ENCODE measurements at regions not wholly inside any gene's neighbourhood (a gene's known extent, or its start where the extent isn't known, plus 50 kb on each side); places are given as distances from the start of the nearest gene placed in this dataset.

DNA sequence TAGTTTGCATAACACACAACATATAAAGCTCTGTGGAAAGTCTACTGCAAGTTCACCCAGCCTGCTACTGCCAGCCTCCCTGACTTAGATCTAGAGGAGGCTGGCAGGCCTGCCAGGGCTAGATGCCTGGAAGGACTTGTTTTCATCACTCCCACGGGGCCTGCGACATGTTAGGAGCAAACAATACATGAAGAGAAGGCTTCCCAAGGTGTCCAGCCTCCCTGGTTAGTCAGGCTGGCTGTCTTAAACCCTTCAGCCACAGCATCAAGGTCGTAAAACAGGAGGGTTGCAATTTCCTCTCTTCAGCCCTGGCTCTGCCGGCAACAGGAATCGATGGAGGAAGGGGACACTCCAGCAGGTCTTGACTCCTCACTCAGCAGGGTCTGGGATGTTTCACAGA is 104.5 kb downstream of the NGF start:
- H3K4me1 Mint-ChIP-seq, result no peaks in the 10 kb centered on the region
- H3K36me3 Mint-ChIP-seq, result no peaks in the 10 kb centered on the region
- no peak overlapping the region for H3K4me3 Mint-ChIP-seq
- peaks cover 2% of the 10 kb centered on the region for H3K27me3 Mint-ChIP-seq
- H3K27ac Mint-ChIP-seq, result no peak overlapping the region
- H3K9me3 Mint-ChIP-seq, result no peaks in the 10 kb centered on the region

DNA sequence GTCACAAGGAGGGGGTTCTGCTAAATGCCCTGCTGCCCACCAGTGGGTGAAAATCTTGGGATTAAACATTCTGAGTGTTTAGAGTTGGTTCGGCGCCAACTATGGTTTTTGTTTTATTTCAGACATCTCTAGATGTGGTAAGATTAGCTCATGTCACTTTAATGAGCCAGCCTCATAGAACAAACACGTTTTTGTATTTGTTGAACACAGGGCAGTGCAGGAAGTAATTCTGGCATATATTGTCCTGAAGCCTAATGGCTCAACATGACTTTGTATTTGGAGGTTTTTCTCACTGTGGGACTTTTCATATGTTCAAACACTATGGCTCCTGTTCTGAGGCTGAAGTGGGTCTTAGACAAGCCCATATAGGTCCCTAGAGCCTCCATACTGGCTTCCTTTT is 107.8 kb downstream of the NGF start:
- H3K4me3 Mint-ChIP-seq, result no peak overlapping the region
- H3K4me1 Mint-ChIP-seq, result no peaks in the 10 kb centered on the region
- H3K36me3 Mint-ChIP-seq, result no peaks in the 10 kb centered on the region
- no peak overlapping the region for H3K27ac Mint-ChIP-seq
- no peaks in the 10 kb centered on the region for H3K9me3 Mint-ChIP-seq
- no peaks in the 10 kb centered on the region for H3K27me3 Mint-ChIP-seq

- no peaks in the 10 kb centered on the region for H3K36me3 Mint-ChIP-seq
- no peak overlapping the region for H3K27ac Mint-ChIP-seq
- no peak overlapping the region for H3K4me3 Mint-ChIP-seq
- no peaks in the 10 kb centered on the region for H3K4me1 Mint-ChIP-seq
- no peaks in the 10 kb centered on the region for H3K9me3 Mint-ChIP-seq
- no peaks in the 10 kb centered on the region for H3K27me3 Mint-ChIP-seq
Observed at GRCh38 chr1:115229016-115229415, 109.0 kb downstream of the NGF start.

- no peak overlapping the region for H3K27ac Mint-ChIP-seq
- no peak overlapping the region for H3K4me3 Mint-ChIP-seq
- H3K4me1 Mint-ChIP-seq, result no peaks in the 10 kb centered on the region
- no peaks in the 10 kb centered on the region for H3K27me3 Mint-ChIP-seq
- H3K9me3 Mint-ChIP-seq, result no peaks in the 10 kb centered on the region
- H3K36me3 Mint-ChIP-seq, result no peaks in the 10 kb centered on the region
Observed at GRCh38 chr1:115228191-115228590, 109.9 kb downstream of the NGF start.

DNA sequence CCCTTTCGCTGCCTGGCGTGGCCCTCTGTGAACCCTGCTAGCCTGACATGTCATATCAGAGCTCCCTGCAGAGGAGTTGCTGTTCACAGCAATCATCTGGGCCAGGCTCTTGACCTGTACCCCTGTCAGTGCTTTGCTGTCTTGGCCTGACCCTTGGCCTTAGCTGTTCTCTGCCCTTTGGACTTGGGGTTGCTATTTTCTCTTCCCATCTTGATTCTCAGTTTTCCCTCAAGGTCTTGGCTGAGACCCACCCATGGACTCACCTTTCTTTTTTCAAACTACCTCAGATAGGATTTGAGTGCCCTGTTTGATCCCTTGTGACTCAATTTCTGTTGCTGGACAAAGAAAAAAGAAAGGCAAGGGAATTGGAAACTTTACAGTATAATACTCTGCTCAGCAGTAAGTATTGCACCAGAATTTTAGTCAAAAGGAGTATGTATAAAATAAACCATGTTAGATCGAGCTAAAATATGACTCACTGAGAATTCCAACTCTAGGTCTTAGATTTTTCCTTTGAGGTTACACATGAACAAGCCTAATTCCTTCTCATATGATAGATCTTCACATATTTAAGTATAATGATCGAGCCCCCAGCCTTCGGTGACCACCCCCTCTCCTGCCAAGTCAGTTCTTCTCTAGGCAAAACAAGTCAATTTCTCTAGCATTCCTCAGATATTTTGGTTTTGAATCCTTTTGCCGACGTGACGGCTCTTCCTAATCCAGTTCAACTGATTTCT is 110.5 kb downstream of the NGF start:
- no peaks in the 10 kb centered on the region for H3K4me1 Mint-ChIP-seq
- no peak overlapping the region for H3K27ac Mint-ChIP-seq
- no peak overlapping the region for H3K4me3 Mint-ChIP-seq
- no peaks in the 10 kb centered on the region for H3K9me3 Mint-ChIP-seq
- no peaks in the 10 kb centered on the region for H3K36me3 Mint-ChIP-seq
- no peaks in the 10 kb centered on the region for H3K27me3 Mint-ChIP-seq

DNA sequence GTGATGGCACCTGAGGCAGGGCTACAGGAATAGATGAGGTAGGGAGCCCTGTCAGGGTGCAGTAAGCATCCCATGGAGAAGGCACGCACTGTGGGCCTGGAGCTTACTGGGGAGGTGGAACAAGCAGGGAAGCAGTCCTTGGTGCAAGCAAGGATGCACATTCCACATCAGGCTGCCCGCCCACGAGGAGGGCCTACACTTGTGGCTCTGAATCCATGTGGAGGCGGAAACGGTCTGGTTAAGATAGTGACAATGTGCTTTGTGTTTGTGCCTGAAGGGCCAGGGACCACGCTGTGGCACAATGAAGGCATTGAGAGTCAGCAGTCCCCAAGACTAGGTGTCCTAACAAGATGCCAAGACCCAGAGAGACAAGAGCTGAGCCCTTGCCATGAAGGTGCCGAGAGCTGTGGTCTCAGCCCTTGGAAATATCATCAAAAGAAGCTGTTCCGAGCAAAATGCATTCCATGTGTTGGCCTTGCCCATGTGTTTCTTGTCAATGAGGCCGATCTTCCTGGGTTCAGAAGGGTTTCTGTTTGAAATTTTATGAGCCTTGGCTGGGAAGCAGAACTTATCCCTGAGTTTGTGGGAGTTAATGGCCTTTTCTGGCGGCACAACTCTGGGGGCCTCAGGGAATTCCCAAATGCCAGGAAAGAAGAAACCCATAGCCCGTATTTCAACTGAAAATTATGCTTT is 111.9 kb downstream of the NGF start:
- Mint-ChIP-seq H3K27ac (no peak overlapping the region), H3K4me1 (no peaks in the 10 kb centered on the region), H3K27me3 (no peaks in the 10 kb centered on the region), H3K9me3 (no peaks in the 10 kb centered on the region), H3K4me3 (no peak overlapping the region), H3K36me3 (no peaks in the 10 kb centered on the region)

DNA sequence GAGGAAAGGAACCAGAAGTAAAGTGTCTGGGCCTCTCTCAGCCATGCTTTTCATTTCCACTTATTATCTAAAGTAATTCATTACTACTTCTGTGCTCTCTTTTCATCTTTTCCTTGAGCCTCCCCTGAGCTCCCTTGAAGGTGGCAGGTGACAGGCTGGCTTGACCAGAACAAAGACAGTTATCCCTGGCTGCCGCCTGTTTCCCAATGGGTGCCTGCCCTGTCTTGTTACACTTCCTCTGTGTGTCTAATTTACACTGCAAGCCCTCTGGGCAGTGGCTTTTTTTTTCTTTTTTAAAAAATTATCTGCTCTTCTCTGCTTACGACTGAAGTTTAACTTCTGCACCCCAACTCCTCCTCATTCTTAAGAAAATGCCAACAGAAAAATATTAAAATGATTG is 113.4 kb downstream of the NGF start:
- no peaks in the 10 kb centered on the region for H3K9me3 Mint-ChIP-seq
- peaks cover 1% of the 10 kb centered on the region for H3K27me3 Mint-ChIP-seq
- H3K36me3 Mint-ChIP-seq, result no peaks in the 10 kb centered on the region
- no peaks in the 10 kb centered on the region for H3K4me1 Mint-ChIP-seq
- no peak overlapping the region for H3K27ac Mint-ChIP-seq
- H3K4me3 Mint-ChIP-seq, result no peak overlapping the region

DNA sequence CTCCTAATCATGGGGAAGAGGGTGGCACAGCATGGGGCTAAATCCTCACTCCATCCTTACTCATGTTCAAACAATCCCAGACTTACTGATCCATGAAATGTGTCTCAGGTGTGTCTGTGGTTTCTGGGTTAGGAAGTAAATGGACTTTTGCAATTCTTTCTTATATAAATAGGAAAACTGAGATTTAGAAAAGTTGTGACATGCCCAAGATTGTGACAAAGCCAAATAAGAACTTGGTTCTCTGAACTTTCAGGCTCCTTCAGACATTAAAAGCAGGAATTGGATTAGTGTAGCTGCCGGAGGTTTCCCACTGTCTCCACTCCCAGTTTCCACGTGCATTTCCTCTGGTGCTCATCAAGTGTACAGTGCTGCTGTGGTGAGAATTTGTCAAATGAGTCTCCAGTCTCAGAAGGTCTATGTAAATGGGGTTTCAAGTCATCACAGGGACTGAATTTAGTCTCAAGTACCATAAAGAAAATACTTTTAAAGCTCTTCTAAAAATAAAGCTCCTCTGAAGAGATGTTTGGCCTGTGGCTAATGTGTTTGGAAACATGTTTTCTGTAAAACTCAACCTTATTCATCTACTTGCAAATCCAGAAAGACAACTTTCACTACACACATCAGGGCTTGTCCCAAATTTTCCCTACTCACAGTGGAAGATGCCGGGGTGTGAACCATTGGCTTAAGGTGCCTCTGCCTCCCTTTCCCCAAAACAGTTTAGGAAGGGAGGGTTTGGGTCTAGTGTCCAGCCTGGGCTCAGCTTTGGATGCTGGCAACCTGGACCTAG is 115.2 kb downstream of the NGF start:
- Mint-ChIP-seq H3K4me3 (no peak overlapping the region), H3K4me1 (no peaks in the 10 kb centered on the region), H3K9me3 (no peaks in the 10 kb centered on the region), H3K27ac (no peak overlapping the region), H3K36me3 (no peaks in the 10 kb centered on the region), H3K27me3 (peaks cover 4% of the 10 kb centered on the region)

- no peak overlapping the region for H3K27ac Mint-ChIP-seq
- H3K4me3 Mint-ChIP-seq, result no peak overlapping the region
- H3K9me3 Mint-ChIP-seq, result no peaks in the 10 kb centered on the region
- H3K36me3 Mint-ChIP-seq, result no peaks in the 10 kb centered on the region
- H3K27me3 Mint-ChIP-seq, result peaks cover 5% of the 10 kb centered on the region
- no peaks in the 10 kb centered on the region for H3K4me1 Mint-ChIP-seq
Observed at GRCh38 chr1:115220340-115221270, 117.4 kb downstream of the NGF start.

GRCh38 chr1:115219927-115220326 is 118.1 kb downstream of the NGF start:
- Mint-ChIP-seq H3K36me3 (no peaks in the 10 kb centered on the region), H3K4me3 (no peak overlapping the region), H3K4me1 (no peaks in the 10 kb centered on the region), H3K27me3 (peaks cover 5% of the 10 kb centered on the region), H3K27ac (no peak overlapping the region), H3K9me3 (no peaks in the 10 kb centered on the region)

GRCh38 chr1:115218699-115219098 is 119.3 kb downstream of the NGF start:
- Mint-ChIP-seq H3K27ac (no peak overlapping the region), H3K4me3 (no peak overlapping the region), H3K9me3 (no peaks in the 10 kb centered on the region), H3K36me3 (no peaks in the 10 kb centered on the region), H3K4me1 (no peaks in the 10 kb centered on the region), H3K27me3 (peaks cover 5% of the 10 kb centered on the region)

- no peak overlapping the region for H3K4me3 Mint-ChIP-seq
- no peak overlapping the region for H3K27ac Mint-ChIP-seq
- H3K9me3 Mint-ChIP-seq, result no peaks in the 10 kb centered on the region
- H3K36me3 Mint-ChIP-seq, result no peaks in the 10 kb centered on the region
- no peaks in the 10 kb centered on the region for H3K4me1 Mint-ChIP-seq
- peaks cover 5% of the 10 kb centered on the region for H3K27me3 Mint-ChIP-seq
Observed at GRCh38 chr1:115218034-115218405, 120.0 kb downstream of the NGF start.

DNA sequence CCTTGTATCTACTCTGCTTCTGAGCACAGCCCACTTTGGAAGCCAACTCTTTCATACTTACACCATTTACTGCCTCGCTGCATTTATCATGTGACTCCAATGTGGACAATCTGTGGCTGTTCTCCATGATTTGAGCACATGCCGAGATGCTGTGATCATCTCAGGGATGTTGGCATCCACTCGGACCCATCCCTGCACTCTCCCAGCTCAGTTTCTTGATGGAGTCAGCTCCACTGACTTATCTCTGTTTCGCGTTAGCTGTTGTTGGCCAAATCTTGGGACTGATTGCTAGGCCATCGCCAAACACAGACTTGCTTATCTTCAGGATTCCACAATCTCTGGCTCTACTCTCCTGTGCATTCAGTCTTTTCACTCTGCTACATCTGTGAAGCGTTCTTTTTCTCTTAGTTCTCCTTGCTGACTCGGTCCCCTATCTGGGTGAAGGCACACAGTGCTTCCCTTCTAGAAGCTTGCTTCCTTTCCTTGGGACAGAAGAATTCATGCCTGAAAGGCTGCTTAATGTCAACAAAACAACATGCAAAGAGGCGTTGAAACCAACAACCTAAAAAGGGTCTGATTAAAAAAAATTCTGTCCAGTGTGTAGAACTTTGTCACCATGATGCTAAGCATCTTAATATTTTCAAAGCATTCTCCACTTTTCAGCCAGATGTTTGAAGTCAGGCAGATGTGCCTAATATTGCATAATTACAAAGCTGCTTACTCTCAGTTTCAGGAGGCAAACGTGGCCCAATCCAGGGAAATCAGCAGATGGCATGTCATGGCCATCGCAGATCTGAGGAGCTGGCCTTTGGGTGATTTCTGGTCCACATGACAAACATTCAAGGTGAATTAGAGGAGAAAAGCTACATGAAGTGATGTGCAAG is 120.7 kb downstream of the NGF start:
- Mint-ChIP-seq H3K4me3 (no peak overlapping the region), H3K4me1 (no peaks in the 10 kb centered on the region), H3K36me3 (no peaks in the 10 kb centered on the region), H3K27me3 (peaks cover 5% of the 10 kb centered on the region), H3K27ac (no peak overlapping the region), H3K9me3 (no peaks in the 10 kb centered on the region)

DNA sequence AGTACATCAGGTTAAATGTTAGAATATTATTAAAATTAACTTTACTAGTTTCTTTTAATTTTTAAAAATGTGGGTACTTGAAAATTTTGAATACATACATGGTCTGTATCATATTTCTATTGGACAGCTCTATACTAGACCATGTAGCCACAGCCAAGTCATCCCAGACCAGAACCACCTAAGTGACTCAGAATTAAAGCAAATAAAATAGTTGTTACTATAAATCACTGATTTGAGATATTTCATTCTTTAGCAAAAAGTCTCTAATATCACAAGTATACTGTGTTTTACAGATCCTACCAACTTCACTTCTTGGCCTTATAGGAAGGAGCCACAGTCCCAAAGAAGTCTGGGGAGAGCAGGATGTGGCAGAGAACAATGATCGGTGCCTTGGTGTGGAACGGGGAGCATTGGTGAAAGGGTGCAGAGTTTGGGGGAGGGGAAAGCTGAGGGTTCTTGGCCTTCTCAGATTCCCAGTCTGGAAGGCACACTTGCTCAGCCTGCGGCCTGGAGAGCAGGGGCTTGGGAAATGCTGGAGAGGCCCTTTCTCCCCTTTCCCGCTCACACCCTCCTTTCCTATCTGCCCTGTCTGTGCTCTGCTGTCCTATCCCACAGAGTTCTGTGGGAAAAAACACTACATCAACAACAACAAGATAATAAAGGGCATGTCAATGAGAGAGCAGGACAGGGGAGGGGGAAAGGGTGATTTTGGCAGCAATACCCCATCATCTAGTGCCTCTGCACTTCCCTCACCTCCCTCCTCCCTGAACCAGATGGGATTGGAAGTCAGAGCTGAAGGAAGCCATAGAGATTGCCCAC is 122.1 kb downstream of the NGF start:
- Mint-ChIP-seq H3K4me3 (no peak overlapping the region), H3K9me3 (no peaks in the 10 kb centered on the region), H3K36me3 (no peaks in the 10 kb centered on the region), H3K27ac (no peak overlapping the region), H3K27me3 (peaks cover 5% of the 10 kb centered on the region), H3K4me1 (no peaks in the 10 kb centered on the region)

Data from activated naive CD4-positive, alpha-beta T cell treated with anti-CD3 and anti-CD28 coated beads, Interleukin-2, amount 50 U/mL, for 24 hours (primary cell).